GM12874 (cell line): ENCODE measurements at regions not wholly inside any gene's neighbourhood (a gene's known extent, or its start where the extent isn't known, plus 50 kb on each side); places are given as distances from the start of the nearest gene placed in this dataset.

ENCODE experiments used
- CTCF ChIP-seq: IDR thresholded peaks from 2 replicates; pipeline ENCODE4 v1.5.1; 2011; ENCODE audit warnings: low read depth, mild to moderate bottlenecking, control low read depth, low read length, moderate library complexity; ENCODE audit not compliant: insufficient read depth

- TF ChIP-seq CTCF = no peak
Measured at GRCh38 chrX:118215346-118215745, 98.7 kb upstream of the KLHL13 start.

GRCh38 chrX:118216087-118216486 lies 99.5 kb upstream of the KLHL13 start:
- TF ChIP-seq CTCF = no peak

GRCh38 chrX:118216509-118216908 lies 99.9 kb upstream of the KLHL13 start:
- TF ChIP-seq CTCF = no peak

GRCh38 chrX:118218079-118218478 lies 101.5 kb upstream of the KLHL13 start:
- TF ChIP-seq CTCF = no peak

GRCh38 chrX:118218940-118219339 lies 102.3 kb upstream of the KLHL13 start:
- no peak for TF ChIP-seq CTCF

- TF ChIP-seq CTCF = no peak
Measured at GRCh38 chrX:118219866-118220265, 103.3 kb upstream of the KLHL13 start.

GRCh38 chrX:118220509-118220908 lies 103.9 kb upstream of the KLHL13 start:
- no peak for TF ChIP-seq CTCF

- no peak for TF ChIP-seq CTCF
Measured at GRCh38 chrX:118221270-118221669, 104.7 kb upstream of the KLHL13 start.
